GM23338 (cell line): ENCODE measurements at regions not wholly inside any gene's neighbourhood (a gene's known extent, or its start where the extent isn't known, plus 50 kb on each side); places are given as distances from the start of the nearest gene placed in this dataset.

Source experiments
- ATAC-seq: fragments of 200-7000 bp; cut with Tn5 transposase; 3 replicates; pipeline ENCODE4 v1.9.1; 2020
- DNase-seq: peaks from one replicate; pipeline ENCODE4 v3.0.0-alpha.2; 2015; ENCODE audit warnings: low spot score
- H2AFZ ChIP-seq: fragments of 200-600 bp; sonication (generic); 2 replicates; pipeline ENCODE4 v1.8.0; 2016; ENCODE audit warnings: antibody characterized with exemption, mild to moderate bottlenecking, moderate library complexity
- H3F3A ChIP-seq: fragments of 200-600 bp; sonication (generic); replicated peaks from 2 replicates; pipeline ENCODE4 v1.8.0; 2017; ENCODE audit warnings: antibody characterized with exemption, mixed run types, low read depth
- H3K27ac ChIP-seq: fragments of 200-600 bp; sonication (generic); 2 replicates; pipeline ENCODE4 v1.6.1; 2016; ENCODE audit warnings: low read depth
- H3K27me3 ChIP-seq: fragments of 200-600 bp; sonication (generic); 2 replicates; pipeline ENCODE4 v1.8.0; 2016; ENCODE audit warnings: mild to moderate bottlenecking, mixed run types, moderate library complexity; ENCODE audit not compliant: insufficient read depth
- H3K36me3 ChIP-seq: fragments of 200-600 bp; sonication (generic); 2 replicates; pipeline ENCODE4 v1.8.0; 2016; ENCODE audit warnings: mild to moderate bottlenecking; ENCODE audit not compliant: insufficient read depth
- H3K4me1 ChIP-seq: fragments of 200-600 bp; sonication (generic); 2 replicates; pipeline ENCODE4 v1.8.0; 2016; ENCODE audit warnings: mild to moderate bottlenecking, moderate library complexity; ENCODE audit not compliant: insufficient read depth
- H3K4me2 ChIP-seq: fragments of 200-600 bp; sonication (generic); 2 replicates; pipeline ENCODE4 v1.7.1; 2017; ENCODE audit warnings: mixed run types
- H3K4me3 ChIP-seq: fragments of 200-600 bp; sonication (generic); 2 replicates; pipeline ENCODE4 v1.6.1; 2016; ENCODE audit warnings: mixed run types
- H3K79me2 ChIP-seq: fragments of 200-600 bp; sonication (generic); replicated peaks from 2 replicates; pipeline ENCODE4 v1.8.0; 2017; ENCODE audit warnings: mild to moderate bottlenecking; ENCODE audit not compliant: insufficient read depth
- H3K9me2 ChIP-seq: fragments of 200-600 bp; sonication (generic); 2 replicates; pipeline ENCODE4 v1.8.0; 2017; ENCODE audit not compliant: insufficient read depth
- H4K20me1 ChIP-seq: fragments of 200-600 bp; sonication (generic); replicated peaks from 2 replicates; pipeline ENCODE4 v1.8.0; 2017; ENCODE audit warnings: mild to moderate bottlenecking; ENCODE audit not compliant: insufficient read depth
- H3K27ac Mint-ChIP-seq: 2 replicates; pipeline ENCODE4 v1.8.0; 2020; ENCODE audit warnings: inconsistent platforms, mild to moderate bottlenecking, moderate library complexity, mixed read lengths
- H3K27me3 Mint-ChIP-seq: 3 replicates; pipeline ENCODE4 v1.8.0; 2022; ENCODE audit warnings: low read depth, mild to moderate bottlenecking, moderate library complexity, mixed read lengths, inconsistent platforms; ENCODE audit not compliant: insufficient read depth, poor library complexity
- H3K36me3 Mint-ChIP-seq: 3 replicates; pipeline ENCODE4 v1.8.0; 2021; ENCODE audit warnings: low read depth, mild to moderate bottlenecking, inconsistent platforms, moderate library complexity, mixed read lengths
- H3K4me1 Mint-ChIP-seq: 3 replicates; pipeline ENCODE4 v1.8.0; 2020; ENCODE audit warnings: mild to moderate bottlenecking, inconsistent platforms, mixed read lengths
- H3K4me3 Mint-ChIP-seq: 3 replicates; pipeline ENCODE4 v1.8.0; 2021; ENCODE audit warnings: moderate library complexity, mild to moderate bottlenecking, inconsistent platforms, mixed read lengths
- H3K9me3 Mint-ChIP-seq: 3 replicates; pipeline ENCODE4 v1.8.0; 2020; ENCODE audit warnings: moderate library complexity, mild to moderate bottlenecking, inconsistent platforms, mixed read lengths
- CREB1 ChIP-seq: fragments of 250-450 bp; sonication (Bioruptor Pico); IDR thresholded peaks from 2 replicates; pipeline ENCODE4 v1.5.0; 2020; ENCODE audit warnings: low read depth, mild to moderate bottlenecking, moderate library complexity
- CTCF ChIP-seq, 2 experiments: fragments of 200-600 bp in 1 of 2; sonication (generic) in 1 of 2; conservative IDR thresholded peaks; 2 replicates each; pipeline versions ENCODE4 v1.5.1 to v1.6.1; 2016 to 2017; ENCODE audit warnings: antibody characterized with exemption in 2 of 2, low read depth in 2 of 2, mild to moderate bottlenecking in 2 of 2, moderate library complexity in 1 of 2
- ETS1 ChIP-seq: IDR thresholded peaks from 2 replicates; pipeline ENCODE4 v1.6.1; 2016; ENCODE audit warnings: antibody characterized with exemption
- EZH2 ChIP-seq: fragments of 200-600 bp; sonication (generic); IDR thresholded peaks from one replicate; pipeline ENCODE4 v1.8.0; 2017; ENCODE audit warnings: antibody characterized with exemption, mild to moderate bottlenecking, low read depth; ENCODE audit not compliant: unreplicated experiment
- EZH2phosphoT487 ChIP-seq: fragments of 200-600 bp; sonication (generic); IDR thresholded peaks from one replicate; pipeline ENCODE4 v1.8.1; 2018; ENCODE audit warnings: antibody characterized with exemption; ENCODE audit not compliant: unreplicated experiment
- NANOG ChIP-seq: IDR thresholded peaks from 2 replicates; pipeline ENCODE4 v1.6.1; 2016; ENCODE audit warnings: antibody characterized with exemption, borderline replicate concordance
- POLR2AphosphoS5 ChIP-seq: IDR thresholded peaks from 2 replicates; pipeline ENCODE4 v1.6.1; 2016; ENCODE audit warnings: antibody characterized with exemption, low read depth
- REST ChIP-seq: IDR thresholded peaks from one replicate; pipeline ENCODE4 v1.6.1; 2018; ENCODE audit warnings: antibody characterized with exemption; ENCODE audit not compliant: unreplicated experiment
- STAT1 ChIP-seq: IDR thresholded peaks from one replicate; pipeline ENCODE4 v1.6.1; 2016; ENCODE audit warnings: antibody characterized with exemption; ENCODE audit not compliant: unreplicated experiment
- ZNF114 ChIP-seq: fragments of 250-450 bp; sonication (Bioruptor Pico); IDR thresholded peaks from 2 replicates; pipeline ENCODE4 v1.5.0; 2020; ENCODE audit warnings: mild to moderate bottlenecking, moderate library complexity
- ZNF331 ChIP-seq: fragments of 250-450 bp; sonication (Bioruptor Pico); IDR thresholded peaks from 2 replicates; pipeline ENCODE4 v1.5.0; 2020; ENCODE audit warnings: low read depth, mild to moderate bottlenecking, moderate library complexity
- ZNF462 ChIP-seq: fragments of 250-450 bp; sonication (Bioruptor Pico); IDR thresholded peaks from 2 replicates; pipeline ENCODE4 v1.5.0; 2020; ENCODE audit warnings: mild to moderate bottlenecking, moderate library complexity

GRCh38 chr9:100865111-100865510, 163.4 kb upstream of the PLPPR1 start:
- Histone ChIP-seq H3K79me2 (no peaks in the 10 kb centered on the region), H3K4me2 (no peak overlapping the region), H4K20me1 (no peaks in the 10 kb centered on the region), H3F3A (no peaks in the 10 kb centered on the region), H3K4me1 (no peaks in the 10 kb centered on the region), H3K27ac (no peak overlapping the region), H3K36me3 (no peaks in the 10 kb centered on the region), H3K9me2 (0 out of 2 replicates have a peak, but pooled peaks cover 3% of the 10 kb centered on the region), H3K27me3 (no peaks in the 10 kb centered on the region), H2AFZ (no peak overlapping the region), H3K4me3 (no peak overlapping the region)
- ATAC-seq (no peak), DNase-seq (no peak)
- Mint-ChIP-seq H3K27me3 (no peaks in the 10 kb centered on the region), H3K36me3 (no peaks in the 10 kb centered on the region), H3K4me3 (no peak overlapping the region), H3K4me1 (peaks cover 5% of the 10 kb centered on the region; the same call in 2 of the 3 replicates), H3K9me3 (peaks cover 4% of the 10 kb centered on the region; the same call in 1 of the 3 replicates), H3K27ac (no peak overlapping the region)
- TF ChIP-seq CREB1 (CRISPR knock-in tag): no peak
- no peak for TF ChIP-seq CTCF (conservative IDR thresholded peaks at IDR 0.05; ENCODE audit: low read depth in 2 of 2)
- no peak for TF ChIP-seq POLR2AphosphoS5
- no peak for TF ChIP-seq EZH2phosphoT487
- TF ChIP-seq ZNF331 (CRISPR knock-in tag): no peak
- TF ChIP-seq ZNF114 (CRISPR knock-in tag): no peak
- no peak for TF ChIP-seq ZNF462 (CRISPR knock-in tag)
- no peak for TF ChIP-seq STAT1
- TF ChIP-seq NANOG: no peak
- no peak for TF ChIP-seq EZH2
- TF ChIP-seq ETS1: no peak
- TF ChIP-seq REST: no peak
